ENCODE measurements at regions not wholly inside any gene's neighbourhood (a gene's known extent, or its start where the extent isn't known, plus 50 kb on each side); places are given as distances from the start of the nearest gene placed in this dataset.

DNA sequence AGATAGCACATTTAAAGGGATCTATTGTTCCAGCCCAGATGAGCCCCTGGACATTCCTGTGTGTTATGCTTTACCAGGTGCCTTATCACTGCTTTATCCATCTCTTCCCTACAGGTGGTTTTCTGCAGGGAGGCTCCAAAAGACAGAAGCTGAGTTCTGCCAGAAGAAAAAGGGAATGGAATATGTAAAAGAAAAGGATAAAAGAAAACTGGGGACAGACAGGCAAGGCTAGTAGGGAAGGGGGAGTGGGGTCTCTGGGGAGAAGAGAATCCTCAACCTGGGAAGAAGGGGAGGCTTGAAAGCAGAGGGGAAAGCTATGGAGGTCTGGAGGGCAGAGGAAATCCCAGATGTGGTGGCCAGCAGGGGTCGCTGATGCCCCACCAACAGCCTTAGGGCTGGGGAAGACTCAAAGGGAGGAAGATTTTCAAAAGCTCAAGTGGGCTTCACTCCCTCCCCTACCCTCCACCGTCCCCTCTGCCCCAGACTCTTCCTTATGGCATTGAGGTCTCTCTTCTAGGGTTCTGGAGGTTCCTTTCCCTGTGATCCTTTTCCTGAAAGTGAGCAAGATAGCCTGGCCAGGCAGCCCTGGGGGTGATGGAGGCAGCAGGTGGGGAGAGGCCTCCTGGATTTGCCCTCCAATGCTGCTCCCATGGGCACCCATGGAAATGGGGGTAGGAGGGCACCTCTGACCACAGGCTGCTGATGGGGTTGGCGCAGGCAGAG, 178.1 kb upstream of the PKDCC start:
- DNase-seq (ENCODE audit: low read depth in 2 of 2, low spot score in 1 of 2), result peak; percentile 32 to 55

DNA sequence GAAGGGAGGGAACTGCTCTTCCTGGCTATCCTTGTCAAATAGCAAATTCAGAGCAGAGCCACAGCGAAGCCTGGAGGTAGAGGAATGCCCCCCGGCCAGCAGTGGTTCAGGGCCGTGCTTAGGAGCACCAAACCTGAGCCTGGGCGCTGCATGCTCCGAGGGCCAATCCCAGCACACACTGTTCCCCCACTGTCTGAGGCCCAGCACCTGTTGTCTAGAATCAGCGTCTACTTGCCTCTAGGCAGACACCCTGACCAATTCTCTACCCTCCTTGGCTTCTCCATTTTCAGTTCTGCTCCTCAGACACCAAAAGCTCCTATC, 177.6 kb upstream of the PKDCC start:
- DNase-seq (ENCODE audit: low read depth in 2 of 2, low spot score in 1 of 2), result no peak

DNA sequence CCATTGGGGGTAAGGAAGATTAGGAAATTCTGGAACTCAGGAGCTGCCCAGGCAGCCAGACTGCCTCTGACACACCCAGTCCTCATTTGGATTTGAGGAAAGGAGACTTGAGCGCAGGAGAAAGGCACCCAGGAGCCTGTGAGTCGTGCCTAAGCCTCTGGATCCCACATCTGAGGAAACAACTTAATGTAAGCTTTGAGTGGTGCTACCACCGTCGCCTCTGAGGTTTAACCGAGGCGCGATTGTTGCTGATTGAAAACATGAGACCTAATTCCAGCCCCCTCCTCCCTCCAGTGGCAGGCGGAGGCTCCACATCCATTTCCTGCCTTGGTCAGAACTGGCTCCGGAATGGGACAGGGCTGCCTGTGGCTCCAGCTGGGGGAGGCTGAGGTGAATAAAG, 176.7 kb upstream of the PKDCC start:
- no peak for DNase-seq (ENCODE audit: low read depth in 2 of 2, low spot score in 1 of 2)

DNA sequence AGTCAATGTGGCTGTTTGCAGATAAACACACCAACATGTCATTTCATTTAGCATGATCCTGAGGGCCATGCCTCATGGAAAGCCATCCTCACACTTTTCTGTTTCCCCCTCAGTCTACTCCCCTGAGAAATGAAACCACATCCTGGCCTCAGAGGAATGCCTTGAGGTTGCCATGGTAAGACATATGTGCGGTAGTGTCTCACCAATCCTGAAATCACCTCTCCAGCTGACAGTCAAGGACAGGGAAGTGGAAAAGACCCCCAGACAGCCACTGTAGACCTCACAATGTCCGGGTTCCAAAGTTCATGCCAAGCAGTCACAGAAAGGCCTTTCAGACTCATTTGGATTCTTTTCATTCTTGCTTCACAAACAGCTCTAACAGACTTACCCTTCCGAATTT, 175.2 kb upstream of the PKDCC start:
- DNase-seq (ENCODE audit: low read depth in 2 of 2, low spot score in 1 of 2), result no peak

DNA sequence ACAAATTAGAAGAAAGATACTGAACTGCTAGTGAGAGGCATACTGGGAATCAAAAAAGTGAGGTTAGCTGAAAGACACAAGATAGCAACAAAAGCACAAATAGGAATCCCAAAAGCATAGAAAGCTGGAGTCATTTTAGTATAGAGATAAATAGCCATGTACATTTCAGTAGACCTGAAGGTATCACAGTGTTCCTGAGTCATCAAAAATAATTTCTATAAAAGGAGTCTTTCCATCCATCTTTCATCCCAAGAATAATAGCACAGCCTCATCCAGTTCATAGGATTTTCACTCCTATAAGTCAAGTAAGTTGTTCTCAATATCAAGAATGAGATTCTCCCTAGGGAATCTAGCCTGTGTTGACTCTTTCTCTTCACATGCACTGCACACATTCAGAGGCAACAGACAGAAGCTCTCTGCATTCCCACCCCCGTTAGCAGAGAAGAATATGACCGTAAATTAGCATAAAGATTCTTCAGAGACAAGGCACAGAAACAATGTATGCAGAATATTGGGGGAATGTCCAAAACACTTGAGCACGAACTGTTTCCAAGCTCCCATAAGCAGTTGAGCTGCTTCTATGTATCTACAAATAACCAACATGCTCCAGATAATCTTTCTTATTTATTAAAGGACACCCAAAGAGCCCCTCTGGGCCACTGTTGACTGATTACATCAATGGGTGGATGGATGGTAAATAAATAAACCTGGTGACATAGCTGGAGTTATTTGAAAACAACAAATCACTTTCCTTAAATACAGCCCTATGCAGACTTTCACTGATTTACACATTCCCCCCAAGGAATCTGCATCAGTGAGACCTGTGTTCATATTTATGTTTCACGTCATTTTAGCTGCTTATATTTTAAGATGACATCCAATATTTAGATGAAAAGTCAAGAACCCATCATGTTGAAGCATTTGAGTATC, 174.5 kb upstream of the PKDCC start:
- no peak for DNase-seq (ENCODE audit: low read depth in 2 of 2, low spot score in 1 of 2)

DNA sequence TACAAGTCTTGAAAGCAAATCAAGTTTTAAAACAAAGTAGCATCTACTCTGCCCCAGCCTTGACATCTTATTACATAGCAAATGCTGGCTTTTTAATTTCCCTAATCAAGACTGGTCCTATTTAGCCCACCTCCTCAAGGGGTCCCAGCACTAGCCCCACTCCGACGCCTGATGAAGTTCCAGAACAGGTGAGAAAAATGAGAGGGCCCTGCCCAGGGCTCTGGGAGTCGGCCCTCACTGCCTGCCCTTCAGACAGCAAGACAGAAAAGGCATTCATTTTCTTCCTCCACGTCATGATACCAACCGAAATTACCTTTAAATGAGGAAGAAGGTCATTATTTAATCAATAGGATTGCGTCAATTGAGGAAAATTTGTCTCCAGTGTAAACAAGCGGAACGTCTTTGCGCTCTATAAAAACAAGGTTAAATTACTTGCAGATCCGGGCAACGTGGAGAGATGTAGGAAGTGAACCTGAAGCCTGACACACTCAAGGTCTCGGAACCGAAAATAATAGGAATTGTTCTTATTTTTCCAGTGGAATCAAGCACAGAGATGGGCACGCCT, 170.6 kb upstream of the PKDCC start:
- no peak for DNase-seq (ENCODE audit: low read depth in 2 of 2, low spot score in 1 of 2)

DNA sequence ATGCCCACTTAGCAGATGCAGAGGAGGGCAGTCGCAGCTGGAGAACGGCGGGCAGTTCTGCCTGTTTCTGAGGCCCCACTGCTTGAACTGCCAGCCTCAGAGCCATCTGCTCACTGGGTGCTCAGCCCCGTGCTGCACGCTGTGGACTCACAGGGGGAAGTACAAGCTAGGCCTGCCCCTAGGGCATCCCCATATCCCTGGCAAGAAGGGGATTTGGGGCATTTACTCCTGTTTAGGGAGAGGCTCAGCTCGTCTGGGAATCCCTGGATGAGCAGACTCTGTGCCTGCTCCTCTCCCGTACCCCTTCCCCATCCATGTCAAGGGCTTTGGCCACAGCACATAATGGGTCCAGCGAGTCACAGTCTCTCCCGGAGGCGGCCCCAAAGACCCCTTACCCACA, 169.8 kb upstream of the PKDCC start:
- DNase-seq (ENCODE audit: low read depth in 2 of 2, low spot score in 1 of 2), result no peak

DNA sequence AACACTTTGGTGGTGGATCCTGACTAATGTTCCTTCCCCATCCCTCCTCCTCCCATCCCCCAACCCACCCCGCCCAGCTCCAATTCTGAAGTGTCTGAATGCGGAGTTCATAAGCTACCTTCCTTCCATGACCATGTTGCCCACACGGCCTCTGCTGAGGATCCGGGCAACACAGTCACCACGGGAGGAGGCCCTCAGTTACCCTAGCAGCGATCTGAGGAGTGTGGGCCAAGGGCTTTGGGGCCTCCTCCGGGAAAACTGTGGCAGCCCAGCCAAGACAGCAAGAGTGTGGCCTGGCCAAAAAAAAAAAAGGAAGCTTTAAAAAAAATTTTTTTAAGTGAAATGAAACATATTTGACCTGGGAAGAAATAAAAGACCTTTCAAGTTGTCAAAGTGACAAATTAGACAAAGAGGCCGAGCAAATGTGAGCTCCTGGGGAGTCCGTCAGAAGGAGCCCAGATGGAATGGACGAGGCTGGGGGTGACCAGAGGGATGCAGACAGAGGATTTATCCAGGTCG, 169.0 kb upstream of the PKDCC start:
- no peak for DNase-seq (ENCODE audit: low read depth in 2 of 2, low spot score in 1 of 2)

DNA sequence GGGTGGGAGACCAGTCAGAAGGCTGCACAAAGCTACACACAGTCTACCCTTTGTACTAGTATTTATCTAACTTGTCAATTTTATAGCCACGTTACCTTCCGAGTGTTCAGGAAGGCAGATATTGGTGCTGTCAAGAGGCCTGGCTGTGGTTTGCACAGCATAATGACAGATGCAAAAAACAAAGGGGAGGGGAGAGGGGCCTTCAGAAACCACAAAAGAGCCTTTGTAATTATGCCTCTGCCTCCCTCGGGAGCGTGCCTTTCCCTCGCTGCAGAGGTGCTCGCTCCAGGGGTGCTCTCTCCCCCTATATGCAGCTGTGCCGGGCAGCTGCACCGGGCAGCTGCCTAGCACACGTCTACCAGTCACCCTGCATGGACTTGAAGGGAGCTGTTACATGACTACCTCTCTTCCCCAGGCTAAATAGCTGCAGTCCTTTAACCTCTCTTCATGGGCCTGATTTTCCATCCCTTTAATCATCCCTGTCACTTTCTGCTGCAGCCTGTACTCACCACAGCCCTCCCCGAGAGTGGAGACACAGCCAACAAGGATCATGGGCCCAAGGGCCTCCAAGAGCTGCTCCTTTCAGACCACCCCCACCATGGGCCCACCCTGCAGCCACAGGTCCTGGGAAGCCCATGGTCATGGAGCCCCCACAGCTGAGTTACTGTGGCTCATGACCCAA, 168.4 kb upstream of the PKDCC start:
- no peak for DNase-seq (ENCODE audit: low read depth in 2 of 2, low spot score in 1 of 2)

DNA sequence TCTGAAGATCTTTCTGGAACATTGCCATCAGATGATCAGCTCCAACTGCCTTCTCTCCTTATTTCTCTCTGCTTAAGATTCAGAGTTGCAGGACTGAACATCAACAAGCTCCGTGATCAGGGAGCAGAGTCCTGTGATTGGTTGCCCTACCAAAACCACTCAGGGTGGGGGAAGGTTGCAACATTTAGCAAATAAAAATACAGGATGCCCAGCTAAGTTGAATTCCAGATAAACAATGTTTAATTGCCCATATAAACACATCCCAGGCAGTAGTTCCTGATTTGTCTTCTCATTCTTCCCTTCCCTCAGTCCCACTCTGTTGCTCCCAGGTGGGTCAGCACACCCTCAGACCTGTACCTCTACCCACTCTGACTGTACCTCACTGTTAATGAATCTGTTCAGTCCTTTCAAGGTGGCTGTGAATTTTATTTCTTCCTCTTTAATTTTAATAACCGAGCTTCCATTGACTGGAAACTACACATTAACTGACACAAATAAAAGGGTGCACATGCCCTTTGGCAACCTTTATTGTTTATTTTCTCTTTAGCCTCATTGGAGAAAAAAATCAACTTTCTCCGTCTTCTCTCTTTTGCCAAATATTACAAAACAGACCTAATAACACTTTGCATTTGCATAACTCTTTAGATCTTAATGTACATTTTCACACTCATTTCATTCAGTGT, 167.1 kb upstream of the PKDCC start:
- no peak for DNase-seq (ENCODE audit: low read depth in 2 of 2, low spot score in 1 of 2)

DNA sequence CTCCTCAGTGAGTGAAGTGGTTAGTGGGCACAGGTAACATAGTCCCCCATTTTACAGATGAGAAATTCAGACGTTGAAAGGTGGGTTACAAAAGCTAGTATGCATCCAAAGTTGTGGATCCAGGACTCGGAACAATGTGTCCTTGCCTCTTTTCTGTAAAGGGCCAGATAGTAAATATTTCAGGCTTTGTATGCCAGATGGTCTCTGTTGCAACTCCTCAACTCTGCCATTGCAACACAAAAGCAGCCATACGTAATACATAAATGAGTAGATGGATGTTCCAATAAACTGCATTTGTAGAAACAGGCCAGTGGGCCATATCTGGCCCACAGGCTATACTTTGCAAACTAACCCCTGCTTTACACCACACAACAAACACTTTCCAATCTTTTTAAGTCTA, 166.6 kb upstream of the PKDCC start:
- DNase-seq (ENCODE audit: low read depth in 2 of 2, low spot score in 1 of 2), result no peak

DNA sequence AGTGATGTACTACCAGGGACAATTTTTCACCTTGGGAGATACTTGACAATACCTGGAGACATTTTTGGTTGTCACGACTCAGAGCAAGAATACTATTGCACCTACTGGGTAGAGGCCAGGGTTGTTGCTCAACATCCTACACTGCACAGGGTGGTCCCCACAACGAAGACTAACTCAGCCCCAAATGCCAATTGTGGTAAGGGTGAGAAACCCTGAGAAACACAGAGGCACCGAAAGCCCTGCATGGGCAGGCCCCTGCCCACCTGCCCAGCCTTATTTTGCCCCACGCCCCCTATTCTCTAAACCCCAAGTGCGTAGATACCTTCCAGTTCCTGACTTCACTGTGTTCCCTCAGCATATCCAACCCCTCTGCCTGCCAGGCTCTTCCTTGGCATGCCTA, 163.1 kb upstream of the PKDCC start:
- DNase-seq (ENCODE audit: low read depth in 2 of 2, low spot score in 1 of 2), result no peak

DNA sequence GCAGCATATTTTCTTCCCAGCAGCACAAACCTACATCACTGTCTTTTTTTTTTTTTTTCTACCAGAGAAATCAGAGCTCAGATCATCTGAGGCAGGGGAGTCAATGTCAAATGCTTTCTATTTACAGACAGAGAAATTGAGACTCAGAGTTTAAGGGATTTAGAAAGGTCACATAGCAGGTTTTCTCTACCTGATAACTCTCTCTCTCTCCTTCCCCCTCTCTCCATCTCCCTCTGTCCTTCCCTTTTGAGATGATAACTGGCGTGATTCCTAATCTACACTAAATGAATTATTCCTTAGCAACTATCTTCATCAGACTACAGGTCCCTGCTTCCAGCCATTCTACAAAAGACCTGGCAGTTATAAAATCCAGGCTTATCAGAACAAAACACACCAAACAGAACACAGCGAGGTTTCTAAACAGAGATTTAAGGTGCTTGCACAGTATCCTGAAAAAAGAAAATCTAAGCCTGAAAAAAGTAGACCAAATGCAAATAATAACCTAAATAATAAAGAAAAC, 161.6 kb upstream of the PKDCC start:
- no peak for DNase-seq (ENCODE audit: low read depth in 2 of 2, low spot score in 1 of 2)

DNA sequence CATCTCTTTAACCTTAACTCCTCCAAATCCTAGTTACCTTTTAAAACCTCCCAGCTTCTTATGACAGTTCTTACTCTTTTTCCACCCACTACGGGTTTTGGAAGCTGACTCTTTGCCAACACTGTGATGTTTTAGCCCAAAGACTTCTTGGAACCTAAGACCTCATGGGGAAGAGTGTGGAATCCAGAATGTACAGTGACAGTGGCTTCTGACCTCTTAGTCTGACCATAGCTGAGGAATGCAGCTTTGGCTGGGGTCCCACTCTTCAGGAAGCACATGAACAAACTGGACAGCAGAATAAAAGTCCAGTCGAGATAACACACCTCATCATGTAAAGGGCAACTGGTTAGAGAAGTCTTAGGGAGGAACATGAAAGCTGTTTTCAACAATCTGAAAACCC, 161.1 kb upstream of the PKDCC start:
- no peak for DNase-seq (ENCODE audit: low read depth in 2 of 2, low spot score in 1 of 2)

DNA sequence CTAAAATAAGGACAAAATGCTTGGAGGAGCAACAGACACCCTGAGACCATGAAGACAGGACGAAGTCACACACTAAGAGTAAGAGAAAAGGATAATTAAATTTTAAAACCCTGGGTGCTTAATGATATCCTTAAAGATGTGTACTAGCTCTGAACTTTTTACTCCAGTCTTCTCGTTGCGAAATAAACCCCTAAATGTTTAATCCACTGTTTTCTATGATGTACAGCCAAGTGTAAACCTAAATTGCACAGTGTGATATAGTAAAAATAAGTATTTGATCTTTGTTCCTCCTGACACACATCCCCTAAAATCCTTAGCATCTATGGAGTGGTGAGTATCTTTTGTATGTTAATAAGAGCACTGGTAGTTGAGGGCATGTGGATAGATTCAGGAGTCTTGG, 157.5 kb upstream of the PKDCC start:
- no peak for DNase-seq (ENCODE audit: low read depth in 2 of 2, low spot score in 1 of 2)

DNA sequence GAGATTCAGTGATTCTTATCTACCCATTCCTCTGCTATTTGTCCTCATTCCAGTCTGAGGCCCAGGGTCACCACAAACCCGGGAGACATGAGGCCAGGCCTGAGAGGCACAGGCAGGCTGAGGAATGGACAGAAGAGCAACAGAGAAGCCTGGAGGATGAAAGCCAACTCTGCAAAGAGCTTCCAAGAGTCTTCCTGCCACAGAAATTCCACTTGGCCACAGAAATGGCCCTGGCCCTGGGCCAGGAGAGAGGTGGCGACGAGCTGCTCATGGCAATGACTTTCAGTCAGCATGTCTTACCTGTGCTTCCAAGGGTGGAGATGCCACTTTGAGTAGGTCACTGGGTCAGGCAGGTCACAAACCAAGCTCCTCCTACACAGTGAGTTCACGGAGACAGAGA, 155.3 kb upstream of the PKDCC start:
- DNase-seq (ENCODE audit: low read depth in 2 of 2, low spot score in 1 of 2), result no peak

DNA sequence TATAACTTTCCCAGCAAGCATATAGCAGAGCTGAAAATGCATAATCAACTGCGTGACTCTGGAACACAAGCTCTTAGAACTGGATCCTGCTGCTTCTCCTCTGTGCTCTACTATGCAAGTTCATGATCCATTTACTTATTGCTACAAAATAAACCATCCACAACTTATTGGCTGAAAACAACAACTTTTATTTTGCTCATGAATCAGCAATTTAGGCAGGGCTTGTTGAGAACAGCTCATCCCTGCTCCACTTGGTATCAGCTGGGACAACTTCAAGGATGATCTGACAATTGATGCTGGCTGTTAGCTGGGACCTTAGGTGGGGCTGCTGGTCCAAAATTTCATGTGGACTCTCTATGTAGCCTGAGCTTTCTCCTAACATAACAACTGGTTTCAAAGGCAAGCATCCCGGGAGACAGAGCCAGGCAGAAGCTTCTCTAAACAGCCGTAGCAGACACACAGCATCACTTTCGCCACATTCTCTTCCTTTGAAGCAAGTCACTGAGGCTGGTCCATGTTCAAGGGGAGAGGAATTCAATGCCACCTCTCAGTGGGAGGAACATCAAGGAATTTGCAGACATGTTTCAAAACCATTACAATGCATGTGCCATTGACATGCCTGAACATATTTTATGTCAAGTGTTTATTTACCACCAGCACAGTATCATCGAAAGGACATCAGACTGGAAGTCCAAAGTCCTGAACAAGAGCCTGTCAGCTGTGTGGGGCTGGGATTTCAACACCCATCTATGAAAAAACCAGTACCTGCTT, 153.1 kb upstream of the PKDCC start:
- no peak for DNase-seq (ENCODE audit: low read depth in 2 of 2, low spot score in 1 of 2)

DNA sequence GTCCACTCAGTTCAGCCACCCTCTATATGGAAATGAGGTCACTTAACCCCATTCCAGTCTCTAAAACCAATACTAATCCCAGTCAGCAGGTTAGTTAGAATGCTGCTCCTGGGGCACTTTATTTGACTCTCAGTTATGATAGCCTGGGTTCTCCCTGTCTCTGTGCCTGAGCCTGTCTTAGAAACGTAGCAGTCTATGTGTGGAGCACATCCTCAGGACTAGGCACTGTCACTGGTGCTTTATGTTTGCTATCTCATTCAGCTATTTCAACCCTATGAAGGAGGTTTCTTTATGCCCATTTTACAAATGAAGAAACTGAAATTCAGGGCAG, 152.5 kb upstream of the PKDCC start:
- DNase-seq (ENCODE audit: low read depth in 2 of 2, low spot score in 1 of 2), result no peak

DNA sequence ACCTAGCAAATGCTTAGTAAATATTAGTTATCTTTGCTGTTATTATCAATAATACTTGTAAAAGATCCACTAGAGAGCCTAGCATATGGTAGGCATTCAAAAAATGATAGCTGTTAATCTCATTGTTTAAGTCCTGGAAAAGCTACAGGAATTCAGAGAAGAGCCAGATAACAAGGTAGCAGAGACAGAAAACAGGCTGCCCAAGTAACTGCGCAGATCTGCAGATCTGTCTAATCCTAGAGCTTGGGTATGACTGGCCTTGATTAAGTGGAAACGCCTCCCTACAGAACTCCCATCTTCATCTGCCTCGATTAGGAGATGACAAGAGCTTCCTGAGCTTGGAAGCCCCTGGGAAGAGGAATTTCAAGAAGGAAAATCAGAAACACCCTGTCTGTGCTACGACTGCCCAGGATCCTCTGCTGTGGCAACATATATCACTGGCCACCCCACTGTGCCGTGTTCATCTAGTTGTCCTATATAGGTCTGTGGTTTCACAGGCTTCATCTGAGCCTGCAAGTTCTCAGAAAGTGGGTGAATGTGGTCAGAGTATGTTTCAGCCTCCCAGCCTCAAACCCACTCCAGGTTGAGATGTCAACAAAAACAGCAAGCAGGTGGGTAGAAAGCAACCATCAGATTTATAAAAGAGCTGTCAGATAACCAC, 151.5 kb upstream of the PKDCC start:
- no peak for DNase-seq (ENCODE audit: low read depth in 2 of 2, low spot score in 1 of 2)

DNA sequence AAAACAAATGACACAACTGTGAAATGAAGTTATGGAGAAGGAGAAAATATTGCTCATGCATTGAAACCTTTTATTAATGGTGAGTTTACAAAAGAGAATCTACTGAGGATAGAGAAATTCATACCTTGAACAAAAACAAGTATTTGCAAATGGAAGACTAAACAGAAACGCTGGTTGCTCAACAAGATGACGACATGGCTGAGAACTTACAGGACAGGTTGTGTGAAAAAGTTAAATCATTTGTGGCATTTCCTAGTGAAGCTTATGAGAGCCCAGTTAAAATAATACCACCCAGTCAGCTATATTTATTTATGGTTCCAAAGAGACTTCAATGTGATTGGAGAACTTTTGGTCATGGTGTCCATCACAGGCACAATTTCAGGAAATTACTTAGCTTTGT, 148.6 kb upstream of the PKDCC start:
- no peak for DNase-seq (ENCODE audit: low read depth in 2 of 2, low spot score in 1 of 2)

All from stimulated activated CD8-positive, alpha-beta memory T cell treated with anti-CD3 and anti-CD28 coated beads, Interleukin-4, amount 100 ng/mL, for 1 hour (primary cell).